Mesothelial cell of epicardium (in vitro differentiated cells): ENCODE measurements at regions not wholly inside any gene's neighbourhood (a gene's known extent, or its start where the extent isn't known, plus 50 kb on each side); places are given as distances from the start of the nearest gene placed in this dataset.

Source experiments
- DNase-seq, 2 experiments: peaks; one replicate each; pipeline ENCODE4 v3.0.0; 2021; ENCODE audit warnings: low spot score in 2 of 2; ENCODE audit not compliant: unreplicated experiment in 2 of 2
- H3K27ac Mint-ChIP-seq: 2 replicates; pipeline ENCODE4 v1.8.0; 2021; ENCODE audit warnings: mixed read lengths
- H3K27me3 Mint-ChIP-seq: 2 replicates; pipeline ENCODE4 v1.8.0; 2021; ENCODE audit warnings: low read depth, mixed read lengths
- H3K36me3 Mint-ChIP-seq: 2 replicates; pipeline ENCODE4 v1.8.0; 2021; ENCODE audit warnings: mixed read lengths
- H3K4me1 Mint-ChIP-seq: 2 replicates; pipeline ENCODE4 v1.8.0; 2021; ENCODE audit warnings: mixed read lengths
- H3K4me3 Mint-ChIP-seq: 2 replicates; pipeline ENCODE4 v1.8.0; 2021; ENCODE audit warnings: mild to moderate bottlenecking, moderate library complexity, mixed read lengths
- H3K9me3 Mint-ChIP-seq: 2 replicates; pipeline ENCODE4 v1.8.0; 2021; ENCODE audit warnings: mixed read lengths
- CTCF ChIP-seq: fragments of 200-600 bp; sonication (generic); IDR thresholded peaks from one replicate; pipeline ENCODE4 v1.5.0; 2021; ENCODE audit warnings: antibody characterized with exemption; ENCODE audit not compliant: unreplicated experiment

GRCh38 chr9:75775166-75775565 is 115.3 kb upstream of the PCSK5 start:
- no peak for TF ChIP-seq CTCF
- no peaks in the 10 kb centered on the region for H3K36me3 Mint-ChIP-seq

GRCh38 chr9:75775966-75776691 is 114.3 kb upstream of the PCSK5 start:
- H3K4me1 Mint-ChIP-seq: no peaks in the 10 kb centered on the region
- TF ChIP-seq CTCF: no peak
- no peaks in the 10 kb centered on the region for H3K36me3 Mint-ChIP-seq
- DNase-seq: no peak
- no peak overlapping the region for H3K27ac Mint-ChIP-seq
- H3K4me3 Mint-ChIP-seq: no peak overlapping the region
- peaks cover 7% of the 10 kb centered on the region for H3K9me3 Mint-ChIP-seq
- H3K27me3 Mint-ChIP-seq: no peaks in the 10 kb centered on the region

More at GRCh38 chr9:75775166-75775565, 115.3 kb upstream of the PCSK5 start:
- DNase-seq: no peak
- H3K27ac Mint-ChIP-seq: no peak overlapping the region
- H3K4me3 Mint-ChIP-seq: no peak overlapping the region
- peaks cover 13% of the 10 kb centered on the region for H3K9me3 Mint-ChIP-seq
- no peaks in the 10 kb centered on the region for H3K27me3 Mint-ChIP-seq
- no peaks in the 10 kb centered on the region for H3K4me1 Mint-ChIP-seq

GRCh38 chr9:75780185-75780584 is 110.3 kb upstream of the PCSK5 start:
- Mint-ChIP-seq H3K9me3 (peaks cover 16% of the 10 kb centered on the region), H3K27ac (no peak overlapping the region), H3K4me1 (no peaks in the 10 kb centered on the region), H3K27me3 (peaks cover 2% of the 10 kb centered on the region), H3K4me3 (no peak overlapping the region), H3K36me3 (no peaks in the 10 kb centered on the region)
- TF ChIP-seq CTCF: no peak
- DNase-seq: no peak

- H3K36me3 Mint-ChIP-seq: no peaks in the 10 kb centered on the region
- no peak for TF ChIP-seq CTCF
- H3K27me3 Mint-ChIP-seq: no peaks in the 10 kb centered on the region
- H3K27ac Mint-ChIP-seq: no peak overlapping the region
- H3K4me1 Mint-ChIP-seq: no peaks in the 10 kb centered on the region
- no peak overlapping the region for H3K4me3 Mint-ChIP-seq
- no peak for DNase-seq
- peaks cover 22% of the 10 kb centered on the region for H3K9me3 Mint-ChIP-seq
Measured at GRCh38 chr9:75788006-75788634, 102.4 kb upstream of the PCSK5 start.

- peaks cover 12% of the 10 kb centered on the region for H3K4me1 Mint-ChIP-seq
Measured at GRCh38 chr9:75797085-75797580, 93.3 kb upstream of the PCSK5 start.

More at GRCh38 chr9:75797085-75797580, 93.3 kb upstream of the PCSK5 start:
- Mint-ChIP-seq H3K9me3 (peaks cover 14% of the 10 kb centered on the region), H3K36me3 (no peaks in the 10 kb centered on the region), H3K27ac (no peak overlapping the region), H3K4me3 (no peak overlapping the region), H3K27me3 (no peaks in the 10 kb centered on the region)
- no peak for TF ChIP-seq CTCF
- no peak for DNase-seq
